Muscle layer of duodenum (tissue), 2 donors: ENCODE measurements at regions not wholly inside any gene's neighbourhood (a gene's known extent, or its start where the extent isn't known, plus 50 kb on each side); places are given as distances from the start of the nearest gene placed in this dataset.

Experiments
- H3K27ac ChIP-seq: one replicate; pipeline ENCODE4 v1.7.0; 2013; ENCODE audit warnings: mild to moderate bottlenecking, low read length
- H3K27me3 ChIP-seq: one replicate; pipeline ENCODE4 v1.7.0; 2013; ENCODE audit warnings: low read depth, mild to moderate bottlenecking, control low read depth, low read length
- H3K36me3 ChIP-seq, 2 donors: one replicate each; pipeline ENCODE4 v1.7.0; 2013; ENCODE audit warnings: low read length in 2 of 2, control low read depth in 1 of 2, mild to moderate bottlenecking in 1 of 2; ENCODE audit not compliant: insufficient read depth in 2 of 2, control insufficient read depth in 1 of 2
- H3K4me1 ChIP-seq, 2 donors: one replicate each; pipeline ENCODE4 v1.7.0; 2013; ENCODE audit warnings: low read length in 2 of 2, mild to moderate bottlenecking in 2 of 2, control low read depth in 1 of 2, moderate library complexity in 1 of 2; ENCODE audit not compliant: insufficient read depth in 2 of 2, control insufficient read depth in 1 of 2
- H3K4me3 ChIP-seq, 2 donors: one replicate each; pipeline ENCODE4 v1.7.0; 2013; ENCODE audit warnings: low read length in 2 of 2, low read depth in 1 of 2, mild to moderate bottlenecking in 1 of 2
- H3K9me3 ChIP-seq, 2 donors: one replicate each; pipeline ENCODE4 v1.7.0; 2013; ENCODE audit warnings: low read length in 2 of 2, control low read depth in 1 of 2, mild to moderate bottlenecking in 1 of 2; ENCODE audit not compliant: control insufficient read depth in 1 of 2
- donor health status: healthy.

DNA sequence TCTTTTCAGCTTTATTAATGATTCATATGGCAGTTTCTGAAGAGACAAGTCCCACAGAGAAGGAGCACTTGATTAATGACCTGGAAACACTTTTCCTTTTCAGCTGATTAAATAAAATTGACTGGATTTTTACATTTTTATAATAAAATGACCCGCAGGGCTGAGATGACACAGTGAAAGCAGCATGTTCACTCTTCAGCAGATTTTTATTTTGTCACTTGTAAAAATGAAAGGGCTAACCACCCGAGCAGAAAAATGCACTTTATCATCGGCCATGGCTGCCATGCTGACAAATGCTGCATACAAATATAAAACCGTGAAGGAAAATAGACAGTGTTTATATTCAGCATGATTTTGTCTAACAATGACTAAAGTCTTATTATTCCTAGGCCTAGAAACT is 321.6 kb upstream of the ITGA1 start:
- Histone ChIP-seq H3K9me3 (no peaks in the 10 kb centered on the region), H3K27ac (no peak overlapping the region), H3K4me3 (no peak overlapping the region), H3K4me1 (no peaks in the 10 kb centered on the region), H3K36me3 (no peaks in the 10 kb centered on the region), H3K27me3 (no peaks in the 10 kb centered on the region)

DNA sequence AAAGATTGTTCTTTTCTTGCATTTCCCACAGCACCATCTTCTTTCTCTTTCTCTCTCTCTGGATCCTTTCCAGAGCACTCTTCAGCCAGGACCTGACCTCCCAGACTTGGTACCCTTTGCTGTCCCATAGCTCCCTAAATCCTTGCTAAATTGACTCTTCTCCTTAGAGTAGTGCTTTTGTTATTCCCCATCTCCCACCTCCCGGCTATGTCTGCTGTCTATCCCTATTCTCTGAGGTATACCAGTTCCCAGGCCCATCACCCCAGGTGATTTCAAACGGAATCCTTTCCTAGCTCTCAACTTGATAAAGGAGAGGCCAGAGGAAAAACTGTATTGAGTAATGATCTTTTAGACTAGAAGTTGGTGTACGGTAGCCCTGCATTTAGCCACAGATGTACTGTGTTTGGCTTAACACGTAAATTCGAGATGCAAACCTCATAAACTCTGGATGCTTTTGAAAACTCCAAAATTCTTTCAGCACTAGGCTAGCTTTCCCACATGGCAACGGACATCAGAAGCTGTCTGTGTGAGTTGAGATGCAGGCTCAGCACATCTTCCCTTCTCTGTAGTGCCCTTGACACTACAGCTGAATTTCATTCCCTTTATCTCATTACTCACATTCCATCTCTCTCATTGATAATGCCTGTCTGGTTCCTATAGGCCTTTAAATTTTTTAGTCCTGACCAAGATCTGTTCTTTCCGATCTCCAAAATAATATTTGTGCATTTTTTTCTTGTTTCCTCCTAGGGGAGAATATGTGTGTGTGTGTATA is 320.8 kb upstream of the ITGA1 start:
- no peak overlapping the region for H3K4me3 ChIP-seq
- H3K27ac ChIP-seq: no peak overlapping the region
- H3K9me3 ChIP-seq: no peaks in the 10 kb centered on the region
- H3K36me3 ChIP-seq: no peaks in the 10 kb centered on the region
- no peaks in the 10 kb centered on the region for H3K27me3 ChIP-seq
- H3K4me1 ChIP-seq: no peaks in the 10 kb centered on the region

- Histone ChIP-seq H3K4me1 (no peaks in the 10 kb centered on the region), H3K4me3 (no peak overlapping the region), H3K9me3 (no peaks in the 10 kb centered on the region)
Observed at GRCh38 chr5:52468976-52469375, 318.7 kb upstream of the ITGA1 start.

DNA sequence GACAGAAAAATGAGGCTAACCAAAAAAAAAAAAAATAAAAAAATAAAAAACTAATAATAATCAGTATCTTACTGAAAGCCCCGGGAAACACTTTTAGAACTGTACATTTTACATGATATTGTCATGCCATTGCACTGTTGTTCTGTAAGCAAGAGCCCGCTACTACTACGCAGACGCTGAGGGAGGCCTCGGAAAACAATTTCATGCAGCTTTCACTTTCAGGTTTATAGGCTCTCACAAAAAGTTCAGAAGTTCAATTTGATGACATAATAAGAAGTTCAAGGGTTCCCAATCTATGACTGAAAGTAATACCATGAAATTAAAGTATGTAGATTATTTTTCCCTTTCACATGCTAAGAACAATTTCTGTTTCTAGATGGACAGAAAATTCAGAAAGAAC is 318.3 kb upstream of the ITGA1 start:
- no peaks in the 10 kb centered on the region for H3K27me3 ChIP-seq
- H3K4me1 ChIP-seq: no peaks in the 10 kb centered on the region
- no peaks in the 10 kb centered on the region for H3K9me3 ChIP-seq
- no peaks in the 10 kb centered on the region for H3K36me3 ChIP-seq
- no peak overlapping the region for H3K27ac ChIP-seq
- no peak overlapping the region for H3K4me3 ChIP-seq

More at GRCh38 chr5:52468976-52469375, 318.7 kb upstream of the ITGA1 start:
- Histone ChIP-seq H3K27me3 (no peaks in the 10 kb centered on the region), H3K27ac (no peak overlapping the region), H3K36me3 (no peaks in the 10 kb centered on the region)

DNA sequence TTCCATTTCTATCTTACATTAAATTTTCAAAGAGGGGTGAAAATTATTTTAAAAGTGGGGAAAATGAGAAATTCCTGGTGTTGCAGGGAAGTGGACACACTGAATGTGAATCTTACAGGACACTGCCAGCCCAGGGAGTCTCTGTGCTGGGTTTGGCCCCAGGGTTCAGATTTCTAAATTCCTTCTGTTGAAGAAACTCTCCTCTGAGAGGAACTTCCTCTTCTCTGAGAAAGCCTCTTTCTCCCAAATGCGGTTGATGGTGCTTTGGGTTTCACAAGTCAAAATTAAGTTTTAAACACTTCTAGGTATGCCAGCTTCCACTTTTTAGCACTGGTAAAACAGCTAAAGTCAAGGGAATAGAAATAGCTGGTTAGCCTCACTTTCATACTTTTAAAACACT is 317.9 kb upstream of the ITGA1 start:
- no peaks in the 10 kb centered on the region for H3K27me3 ChIP-seq
- H3K27ac ChIP-seq: no peak overlapping the region
- no peak overlapping the region for H3K4me3 ChIP-seq
- H3K9me3 ChIP-seq: no peaks in the 10 kb centered on the region
- H3K36me3 ChIP-seq: no peaks in the 10 kb centered on the region
- H3K4me1 ChIP-seq: no peaks in the 10 kb centered on the region

DNA sequence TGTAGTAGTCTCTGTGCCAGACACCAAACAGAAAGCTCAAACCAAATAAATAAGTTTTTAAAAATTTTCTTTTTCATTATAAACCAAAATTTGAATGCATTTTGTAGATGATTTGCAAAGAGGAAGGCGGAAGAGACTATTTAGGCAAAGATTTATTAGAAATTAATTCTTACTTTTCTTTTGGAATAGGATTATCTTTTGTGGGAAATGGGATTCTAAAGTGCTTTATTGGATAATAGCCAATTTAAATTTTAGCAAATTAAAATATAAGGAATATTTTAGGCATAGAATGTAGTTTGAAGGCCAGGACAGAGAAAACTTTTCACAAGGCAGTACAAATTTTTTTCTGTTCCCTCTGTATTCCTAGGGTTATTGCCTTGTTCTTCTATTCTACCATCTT is 311.4 kb upstream of the ITGA1 start:
- H3K27ac ChIP-seq: no peak overlapping the region
- no peak overlapping the region for H3K4me3 ChIP-seq
- H3K27me3 ChIP-seq: no peaks in the 10 kb centered on the region
- H3K9me3 ChIP-seq: peaks cover 0 to 3% of the 10 kb centered on the region in 2 donors
- H3K4me1 ChIP-seq: no peaks in the 10 kb centered on the region
- H3K36me3 ChIP-seq: no peaks in the 10 kb centered on the region

GRCh38 chr5:52481201-52481600 is 306.5 kb upstream of the ITGA1 start:
- Histone ChIP-seq H3K9me3 (peaks cover 0 to 3% of the 10 kb centered on the region in 2 donors), H3K36me3 (no peaks in the 10 kb centered on the region), H3K27me3 (no peaks in the 10 kb centered on the region), H3K27ac (no peak overlapping the region), H3K4me1 (no peaks in the 10 kb centered on the region), H3K4me3 (no peak overlapping the region)

GRCh38 chr5:52481851-52482250 is 305.9 kb upstream of the ITGA1 start:
- Histone ChIP-seq H3K9me3 (peaks cover 0 to 3% of the 10 kb centered on the region in 2 donors), H3K27ac (no peak overlapping the region), H3K36me3 (no peaks in the 10 kb centered on the region), H3K27me3 (no peaks in the 10 kb centered on the region), H3K4me1 (no peaks in the 10 kb centered on the region), H3K4me3 (no peak overlapping the region)

DNA sequence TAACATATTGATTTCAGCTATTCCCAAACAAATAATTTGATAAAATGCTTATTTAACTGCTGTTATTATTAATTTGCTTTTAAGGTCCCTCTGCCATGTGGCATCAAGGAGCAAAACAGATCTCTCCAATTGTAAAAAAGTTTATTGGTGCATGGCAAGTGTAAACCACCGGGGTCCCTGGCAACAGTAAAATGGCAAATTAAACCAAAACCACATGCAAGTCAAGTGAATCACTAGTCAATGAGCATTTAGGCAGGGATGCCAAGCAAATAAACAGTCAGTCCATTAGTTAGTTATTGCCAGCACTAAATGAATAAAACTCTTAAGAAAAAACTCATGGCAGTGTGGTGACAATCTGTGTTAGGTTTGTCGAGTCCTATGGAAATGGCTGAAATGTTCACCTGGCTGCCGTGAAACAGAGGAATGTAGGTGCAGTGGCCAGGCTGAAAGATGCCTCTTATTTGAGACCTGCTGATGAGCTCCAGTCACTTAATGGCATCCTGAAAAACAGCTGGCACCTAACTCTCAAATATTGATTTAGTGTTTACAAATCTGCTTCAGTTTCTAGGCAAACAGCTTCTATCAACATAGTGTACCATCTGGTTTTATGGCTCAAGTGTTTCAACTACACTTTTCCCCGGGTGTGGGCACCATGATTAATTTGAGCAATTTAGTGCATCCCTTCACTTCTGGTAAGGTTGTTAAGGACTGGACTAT is 296.5 kb upstream of the ITGA1 start:
- Histone ChIP-seq H3K4me1 (no peaks in the 10 kb centered on the region), H3K36me3 (no peaks in the 10 kb centered on the region), H3K4me3 (no peak overlapping the region), H3K27me3 (no peaks in the 10 kb centered on the region), H3K9me3 (no peaks in the 10 kb centered on the region), H3K27ac (no peak overlapping the region)

GRCh38 chr5:52491818-52492217 is 295.9 kb upstream of the ITGA1 start:
- Histone ChIP-seq H3K4me1 (no peaks in the 10 kb centered on the region), H3K27me3 (no peaks in the 10 kb centered on the region), H3K36me3 (no peaks in the 10 kb centered on the region), H3K27ac (no peak overlapping the region), H3K4me3 (no peak overlapping the region), H3K9me3 (no peaks in the 10 kb centered on the region)

DNA sequence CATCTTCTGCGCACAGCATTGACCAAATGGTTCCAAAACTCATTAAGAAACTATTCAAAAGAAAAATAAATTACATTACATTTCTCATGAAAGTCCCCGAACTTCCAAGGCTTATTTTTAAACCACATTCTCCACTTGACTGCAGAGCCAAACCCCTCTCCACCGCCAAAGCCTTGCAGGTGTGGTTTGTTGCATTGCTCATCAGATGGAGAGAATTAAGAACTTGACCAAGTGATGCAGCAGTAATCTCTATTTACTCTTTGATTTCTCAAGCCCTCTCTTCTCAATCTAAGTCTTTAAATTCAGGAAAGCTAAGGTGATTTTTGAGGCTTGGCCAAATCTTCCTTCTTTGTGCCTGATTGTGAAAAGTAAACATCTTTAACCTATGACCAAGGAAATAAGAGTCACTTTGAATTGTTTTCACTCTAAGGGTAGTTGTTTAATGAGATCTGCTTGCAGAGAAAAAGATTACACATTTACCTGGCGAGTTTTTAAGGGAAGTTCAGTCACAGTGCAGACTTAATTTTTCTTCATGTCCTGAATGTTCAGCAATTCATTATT is 290.5 kb upstream of the ITGA1 start:
- H3K27ac ChIP-seq: no peak overlapping the region
- no peak overlapping the region for H3K4me3 ChIP-seq
- H3K4me1 ChIP-seq: no peaks in the 10 kb centered on the region
- no peaks in the 10 kb centered on the region for H3K9me3 ChIP-seq
- no peaks in the 10 kb centered on the region for H3K27me3 ChIP-seq
- no peaks in the 10 kb centered on the region for H3K36me3 ChIP-seq
